SK-N-SH (cell line): ENCODE measurements at regions not wholly inside any gene's neighbourhood (a gene's known extent, or its start where the extent isn't known, plus 50 kb on each side); places are given as distances from the start of the nearest gene placed in this dataset.

Experiments used
- CTCF ChIA-PET: fragments of 300-600, 350-600 bp; formaldehyde crosslinking; extraction: SDS; loops from one replicate; lab custom pipeline; 2021; lab: Yijun Ruan, JAX
- POLR2A ChIA-PET: fragments of 350-600 bp; sonication (Branson Sonifier 250); formaldehyde crosslinking; extraction: SDS; loops from one replicate; lab custom pipeline; 2020; ENCODE audit warnings: antibody characterized with exemption, inconsistent platforms; lab: Yijun Ruan, JAX
- DNase-seq: peaks from one replicate; pipeline ENCODE4 v3.0.0; 2012
- H2AFZ ChIP-seq: fragments of 200-600 bp; sonication (generic); 2 replicates; pipeline ENCODE4 v1.8.1; 2016; ENCODE audit warnings: antibody characterized with exemption, mild to moderate bottlenecking, low read depth
- H3F3A ChIP-seq: fragments of 200-600 bp; sonication (generic); replicated peaks from 2 replicates; pipeline ENCODE3; 2016; ENCODE audit warnings: antibody characterized with exemption, mild to moderate bottlenecking; ENCODE audit not compliant: insufficient read depth
- H3K27ac ChIP-seq, 2 experiments: fragments of 200-500 bp in 1 of 2; fragments of 200-600 bp in 1 of 2; sonication (Bioruptor generic) in 1 of 2; sonication (generic), shearing (Covaris generic) in 1 of 2; 2 replicates each; pipeline versions ENCODE4 v1.5.1 to v1.6.1; 2014 to 2016; ENCODE audit warnings: low read depth in 2 of 2, inconsistent platforms in 1 of 2, low read length in 1 of 2, mild to moderate bottlenecking in 1 of 2, mixed read lengths in 1 of 2
- H3K27me3 ChIP-seq: fragments of 200-600 bp; sonication (generic), shearing (Covaris generic); 2 replicates; pipeline ENCODE4 v1.6.1; 2016; ENCODE audit warnings: mixed run types; ENCODE audit not compliant: insufficient read depth
- H3K36me3 ChIP-seq, 2 experiments: fragments of 200-500 bp in 1 of 2; fragments of 200-600 bp in 1 of 2; sonication (Bioruptor generic) in 1 of 2; sonication (generic) in 1 of 2; replicated peaks in 1 of 2; 2 replicates each; pipeline versions ENCODE3 to v1.5.1; 2014 to 2016; ENCODE audit warnings: low read length in 1 of 2, mild to moderate bottlenecking in 1 of 2; ENCODE audit not compliant: insufficient read depth in 2 of 2, control insufficient read depth in 1 of 2
- H3K4me1 ChIP-seq, 2 experiments: fragments of 200-500 bp in 1 of 2; fragments of 200-600 bp in 1 of 2; sonication (Bioruptor generic) in 1 of 2; sonication (generic), shearing (Covaris generic) in 1 of 2; 2 replicates each; pipeline versions ENCODE4 v1.5.1 to v1.6.1; 2014 to 2016; ENCODE audit warnings: low read depth in 1 of 2, low read length in 1 of 2, mixed run types in 1 of 2; ENCODE audit not compliant: insufficient read depth in 2 of 2, control insufficient read depth in 1 of 2
- H3K4me2 ChIP-seq: fragments of 200-600 bp; sonication (generic), shearing (Covaris generic); 2 replicates; pipeline ENCODE4 v1.6.1; 2017; ENCODE audit warnings: mixed run types
- H3K4me3 ChIP-seq, 2 experiments: fragments of 200-500 bp in 1 of 2; fragments of 200-600 bp in 1 of 2; sonication (Bioruptor generic) in 1 of 2; sonication (generic), shearing (Covaris generic) in 1 of 2; 2 replicates each; pipeline versions ENCODE4 v1.5.1 to v1.8.1; 2014 to 2016; ENCODE audit warnings: low read depth in 2 of 2, inconsistent platforms in 1 of 2, low read length in 1 of 2, mild to moderate bottlenecking in 1 of 2, mixed read lengths in 1 of 2, moderate library complexity in 1 of 2
- H3K79me2 ChIP-seq: fragments of 200-600 bp; sonication (generic); 2 replicates; pipeline ENCODE4 v1.8.1; 2017; ENCODE audit warnings: mild to moderate bottlenecking; ENCODE audit not compliant: insufficient read depth
- H3K9ac ChIP-seq: fragments of 200-600 bp; sonication (generic); 2 replicates; pipeline ENCODE4 v1.6.1; 2017; ENCODE audit warnings: mixed run types
- H3K9me2 ChIP-seq: fragments of 200-600 bp; sonication (generic); 2 replicates; pipeline ENCODE4 v1.6.1; 2017; ENCODE audit warnings: mixed run types
- H3K9me3 ChIP-seq: fragments of 200-600 bp; sonication (generic); 2 replicates; pipeline ENCODE4 v1.6.1; 2017; ENCODE audit warnings: mixed run types, mild to moderate bottlenecking, moderate library complexity
- H4K20me1 ChIP-seq: fragments of 200-600 bp; sonication (generic); 2 replicates; pipeline ENCODE4 v1.6.1; 2017; ENCODE audit warnings: mild to moderate bottlenecking, mixed run types; ENCODE audit not compliant: insufficient read depth
- CHD2 ChIP-seq: fragments of 150-350 bp; IDR thresholded peaks from 2 replicates; pipeline ENCODE4 v1.6.1; 2018; ENCODE audit warnings: low read length; ENCODE audit not compliant: partially characterized antibody
- GABPA ChIP-seq: IDR thresholded peaks from 2 replicates; pipeline ENCODE4 v1.4.0; 2012; ENCODE audit warnings: low read depth, mild to moderate bottlenecking
- JUND ChIP-seq: IDR thresholded peaks from 2 replicates; pipeline ENCODE4 v1.4.0; 2012
- NFIC ChIP-seq: IDR thresholded peaks from 2 replicates; pipeline ENCODE4 v1.4.0; 2012; ENCODE audit warnings: borderline replicate concordance
- NRF1 ChIP-seq: IDR thresholded peaks from 2 replicates; pipeline ENCODE4 v1.6.1; 2012; ENCODE audit warnings: low read depth, mild to moderate bottlenecking, low read length
- POLR2AphosphoS5 ChIP-seq: IDR thresholded peaks from 2 replicates; pipeline ENCODE4 v1.6.1; 2012; ENCODE audit warnings: low read depth, low read length
- WGBS: methylation state at CpG from one replicate; pipeline ENCODE4 v1.1.6; 2017; ENCODE audit warnings: low lambda C conversion rate; 5-methylcytosine and 5-hydroxymethylcytosine counted together
- TF ChIP-seq, protein P1 (sequence below): fragments of 200-600 bp; sonication (generic); IDR thresholded peaks from 2 replicates; pipeline ENCODE4 v1.6.1; 2017; ENCODE audit warnings: antibody characterized with exemption, mild to moderate bottlenecking, moderate library complexity
- TF ChIP-seq, protein P2 (sequence below): IDR thresholded peaks from 2 replicates; pipeline ENCODE4; 2012

DNA sequence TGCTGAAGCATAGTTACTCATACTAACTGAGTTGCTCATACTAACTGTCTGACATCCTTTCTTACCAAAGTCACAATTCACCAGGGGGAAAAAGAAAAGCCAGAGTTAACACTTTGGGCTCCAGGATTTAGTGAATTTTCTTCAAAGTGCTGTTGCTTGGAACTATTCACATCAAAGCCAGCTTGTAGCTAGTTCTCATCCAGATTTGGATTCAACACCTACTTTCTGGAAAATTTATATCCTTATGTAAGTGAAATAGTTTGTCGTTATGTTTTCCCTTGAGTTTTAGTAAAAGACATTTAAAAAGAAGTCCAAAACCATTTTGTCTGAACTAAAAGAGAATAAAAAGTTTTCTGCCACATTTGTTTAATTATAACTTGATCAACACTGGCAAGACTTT is 264.6 kb downstream of the BRINP2 start (continued):
- TF ChIP-seq GABPA (no peak), JUND (no peak), NRF1 (no peak)
- TF ChIP-seq, protein P1, sequence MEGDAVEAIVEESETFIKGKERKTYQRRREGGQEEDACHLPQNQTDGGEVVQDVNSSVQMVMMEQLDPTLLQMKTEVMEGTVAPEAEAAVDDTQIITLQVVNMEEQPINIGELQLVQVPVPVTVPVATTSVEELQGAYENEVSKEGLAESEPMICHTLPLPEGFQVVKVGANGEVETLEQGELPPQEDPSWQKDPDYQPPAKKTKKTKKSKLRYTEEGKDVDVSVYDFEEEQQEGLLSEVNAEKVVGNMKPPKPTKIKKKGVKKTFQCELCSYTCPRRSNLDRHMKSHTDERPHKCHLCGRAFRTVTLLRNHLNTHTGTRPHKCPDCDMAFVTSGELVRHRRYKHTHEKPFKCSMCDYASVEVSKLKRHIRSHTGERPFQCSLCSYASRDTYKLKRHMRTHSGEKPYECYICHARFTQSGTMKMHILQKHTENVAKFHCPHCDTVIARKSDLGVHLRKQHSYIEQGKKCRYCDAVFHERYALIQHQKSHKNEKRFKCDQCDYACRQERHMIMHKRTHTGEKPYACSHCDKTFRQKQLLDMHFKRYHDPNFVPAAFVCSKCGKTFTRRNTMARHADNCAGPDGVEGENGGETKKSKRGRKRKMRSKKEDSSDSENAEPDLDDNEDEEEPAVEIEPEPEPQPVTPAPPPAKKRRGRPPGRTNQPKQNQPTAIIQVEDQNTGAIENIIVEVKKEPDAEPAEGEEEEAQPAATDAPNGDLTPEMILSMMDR: no peak

GRCh38 chr1:177432897-177433296 is 262.1 kb downstream of the BRINP2 start:
- H3F3A ChIP-seq: no peaks in the 10 kb centered on the region
- no peaks in the 10 kb centered on the region for H3K9me2 ChIP-seq
- no peaks in the 10 kb centered on the region for H3K36me3 ChIP-seq
- no peaks in the 10 kb centered on the region for H3K27me3 ChIP-seq
- H3K4me1 ChIP-seq: no peaks in the 10 kb centered on the region; a peak in 1 of 4 replicates
- TF ChIP-seq, protein P1: peak; percentile 39
- no peak for TF ChIP-seq NFIC
- TF ChIP-seq, all 33 proteins: peak for 1
- DNase-seq: peak; percentile 12
- no peaks in the 10 kb centered on the region for H3K79me2 ChIP-seq
- no peak overlapping the region for H2AFZ ChIP-seq
- H3K9ac ChIP-seq: no peak overlapping the region
- no peak overlapping the region for H3K27ac ChIP-seq
- H4K20me1 ChIP-seq: no peaks in the 10 kb centered on the region
- WGBS: 22% methylated on average over 1 of the region's 1 CpG
- no peak overlapping the region for H3K4me2 ChIP-seq
- no peak overlapping the region for H3K4me3 ChIP-seq
- POLR2A ChIA-PET: no interaction called here
- CTCF ChIA-PET: interaction anchor here (0.7 to 1.3 kb wide), 8 partner anchors 8 to 514 kb away, joined by 3 to 5 read pairs (median 4); no protein-coding TSS in a partner anchor
- H3K9me3 ChIP-seq: no peaks in the 10 kb centered on the region

DNA sequence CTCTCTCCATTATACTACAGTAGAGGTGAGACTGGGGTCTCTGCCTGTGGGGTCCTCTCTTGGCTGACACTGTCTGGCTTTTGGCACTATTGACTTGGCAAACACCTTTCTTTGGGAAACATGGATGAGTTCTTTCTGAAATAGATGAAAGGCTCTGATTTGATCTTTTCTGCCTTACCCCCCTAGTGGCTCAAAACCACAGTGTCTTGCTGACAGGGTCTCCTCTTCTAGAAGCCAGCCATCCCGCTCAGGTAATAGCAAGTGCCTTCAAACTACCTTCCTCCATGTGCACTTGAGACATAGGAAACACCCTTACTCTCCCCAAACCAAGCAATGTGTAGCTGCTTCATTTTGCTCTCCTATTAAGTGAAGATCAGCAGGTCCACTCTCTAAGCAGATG is 260.4 kb downstream of the BRINP2 start:
- Histone ChIP-seq H3K27me3 (no peaks in the 10 kb centered on the region), H3K36me3 (no peaks in the 10 kb centered on the region), H3K4me2 (no peak overlapping the region), H3K4me3 (no peak overlapping the region), H4K20me1 (no peaks in the 10 kb centered on the region), H2AFZ (no peak overlapping the region), H3K27ac (no peak overlapping the region), H3K4me1 (no peaks in the 10 kb centered on the region; a peak in 1 of 4 replicates), H3K9me2 (no peaks in the 10 kb centered on the region), H3K9me3 (no peaks in the 10 kb centered on the region), H3K9ac (no peak overlapping the region), H3K79me2 (no peaks in the 10 kb centered on the region), H3F3A (no peaks in the 10 kb centered on the region)
- ChIA-PET CTCF (interaction anchor here (0.6 to 1.3 kb wide), 4 partner anchors 9 to 349 kb away, joined by 3 to 4 read pairs (median 3); no protein-coding TSS in a partner anchor), POLR2A (no interaction called here)
- no peak for DNase-seq
- WGBS: 0% methylated on average over 1 of the region's 1 CpG
- TF ChIP-seq, protein P2, sequence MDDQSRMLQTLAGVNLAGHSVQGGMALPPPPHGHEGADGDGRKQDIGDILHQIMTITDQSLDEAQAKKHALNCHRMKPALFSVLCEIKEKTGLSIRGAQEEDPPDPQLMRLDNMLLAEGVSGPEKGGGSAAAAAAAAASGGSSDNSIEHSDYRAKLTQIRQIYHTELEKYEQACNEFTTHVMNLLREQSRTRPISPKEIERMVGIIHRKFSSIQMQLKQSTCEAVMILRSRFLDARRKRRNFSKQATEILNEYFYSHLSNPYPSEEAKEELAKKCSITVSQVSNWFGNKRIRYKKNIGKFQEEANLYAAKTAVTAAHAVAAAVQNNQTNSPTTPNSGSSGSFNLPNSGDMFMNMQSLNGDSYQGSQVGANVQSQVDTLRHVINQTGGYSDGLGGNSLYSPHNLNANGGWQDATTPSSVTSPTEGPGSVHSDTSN: no peak
- no peak for TF ChIP-seq CHD2
- no peak for TF ChIP-seq NFIC
- TF ChIP-seq POLR2AphosphoS5: no peak
